HG02973 (cell line): ENCODE measurements at regions not wholly inside any gene's neighbourhood (a gene's known extent, or its start where the extent isn't known, plus 50 kb on each side); places are given as distances from the start of the nearest gene placed in this dataset.
"Not testable (repeated sequence)": the region's sequence is repeated elsewhere in the genome, so short reads cannot be mapped to it uniquely, and the experiment has no call there.

Source experiments
- ATAC-seq: cut with Tn5 transposase; IDR thresholded peaks from one replicate; pipeline ENCODE4 v1.9.1; 2021; ENCODE audit warnings: moderate library complexity; ENCODE audit not compliant: unreplicated experiment

DNA sequence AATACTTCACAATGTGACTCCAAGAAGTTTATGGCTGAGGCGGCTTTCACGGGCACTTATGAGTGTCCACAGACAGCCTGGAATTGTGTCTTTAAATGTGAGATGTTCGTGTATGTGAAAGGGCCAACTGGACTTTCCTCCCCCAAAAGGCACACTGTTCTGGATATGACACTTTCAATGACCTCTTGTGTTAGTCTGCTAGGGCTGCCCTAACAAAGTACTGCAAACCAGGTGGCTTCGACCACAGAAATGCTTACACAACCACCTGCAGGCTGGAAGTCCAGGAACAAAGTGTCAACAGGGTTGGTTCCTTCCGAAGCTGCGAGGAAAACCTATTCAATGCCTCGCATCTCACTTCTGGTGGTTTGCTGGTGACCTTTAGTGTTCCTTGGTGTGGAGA lies 281.7 kb downstream of the ANAPC1 start:
- ATAC-seq, result not testable (repeated sequence)

DNA sequence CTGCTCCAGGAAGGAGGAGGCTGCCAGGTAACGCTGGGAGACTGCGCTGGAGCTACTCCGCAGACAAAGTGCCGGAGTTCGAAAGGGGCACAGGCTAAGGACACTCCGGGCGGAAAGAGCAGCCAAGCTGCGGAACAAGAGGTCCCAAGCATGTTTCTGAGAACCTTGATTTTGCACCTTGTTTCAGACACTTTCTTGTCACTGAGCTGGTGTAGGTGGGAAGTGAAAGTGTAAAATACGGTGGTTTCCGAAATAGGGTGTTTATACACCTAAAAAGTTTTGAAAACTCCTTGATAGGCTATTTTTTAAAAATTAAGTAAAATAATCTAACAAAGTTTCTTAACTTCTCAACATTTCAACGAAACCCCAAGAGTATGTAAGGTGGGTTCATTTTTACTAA lies 278.2 kb downstream of the ANAPC1 start:
- not testable (repeated sequence) for ATAC-seq

DNA sequence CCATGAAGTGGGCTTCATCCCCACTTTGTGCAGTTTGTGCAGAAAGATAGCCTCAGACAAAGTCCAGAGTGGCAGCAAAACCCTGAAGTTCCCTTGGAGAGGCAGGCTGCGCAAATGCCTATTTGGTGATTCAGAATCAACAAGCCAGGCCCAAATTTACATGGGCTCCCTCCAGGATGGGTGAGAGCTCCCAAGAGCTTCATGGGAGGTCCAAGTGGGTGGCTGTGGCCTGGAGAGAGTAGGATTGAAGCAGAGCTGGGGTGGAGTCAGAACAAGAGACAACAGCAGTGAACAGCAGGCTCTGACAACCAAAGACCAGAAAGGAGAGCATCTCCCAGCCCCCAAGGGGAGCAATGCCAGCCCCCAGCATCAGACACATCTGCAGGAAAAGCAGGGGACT lies 277.4 kb downstream of the ANAPC1 start:
- ATAC-seq, result not testable (repeated sequence)

DNA sequence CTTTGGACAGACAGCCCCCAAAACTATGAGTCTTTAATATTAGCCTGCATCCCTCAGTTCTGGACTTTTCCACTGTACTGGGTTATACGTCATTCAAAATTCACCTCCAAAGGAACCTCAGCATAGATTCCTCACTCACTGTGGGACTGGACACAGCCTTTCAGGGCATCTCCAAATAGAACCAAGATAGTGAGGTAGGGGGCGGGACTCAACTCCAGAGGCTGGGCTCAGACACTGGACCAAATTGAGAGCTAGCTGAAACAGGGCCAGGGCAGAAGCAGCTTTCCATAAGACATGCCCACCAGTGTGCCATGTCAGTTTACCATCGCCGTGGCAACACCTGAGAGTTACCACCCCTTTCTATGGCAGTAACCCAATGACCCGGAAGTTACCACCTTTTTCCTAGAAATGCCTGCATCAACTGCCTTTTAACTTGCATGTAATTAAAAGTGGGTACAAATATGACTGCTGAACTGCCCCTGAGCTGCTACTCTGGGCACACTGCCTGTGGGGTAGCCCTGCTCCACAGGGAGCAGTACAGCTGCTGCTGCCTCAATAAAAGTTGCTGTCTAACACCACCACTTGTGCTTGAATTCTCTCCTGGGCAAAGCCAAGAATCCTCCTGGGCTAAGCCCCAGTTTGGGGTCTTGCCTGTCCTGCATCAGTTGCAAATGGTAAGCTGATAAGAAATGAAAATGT lies 274.7 kb downstream of the ANAPC1 start:
- ATAC-seq, result not testable (repeated sequence)

DNA sequence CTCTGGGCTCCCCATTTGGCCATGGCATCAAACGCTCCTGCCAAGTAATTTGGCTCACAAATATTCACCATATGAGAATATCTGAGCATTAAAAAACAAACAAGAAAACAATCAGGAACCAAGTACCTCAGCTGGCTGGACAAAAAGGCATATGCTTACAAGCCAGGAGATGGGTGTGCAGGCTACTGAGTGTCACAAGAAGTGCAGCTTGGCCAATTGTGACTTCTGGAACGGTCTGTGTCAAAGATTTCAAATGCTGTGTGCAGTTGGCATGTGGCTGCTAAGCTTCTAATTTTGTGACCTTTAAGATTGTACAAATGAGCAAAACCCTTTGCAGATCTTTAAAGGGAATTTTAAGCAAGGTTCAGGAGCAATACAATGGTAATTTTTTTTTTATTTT lies 274.0 kb downstream of the ANAPC1 start:
- not testable (repeated sequence) for ATAC-seq

DNA sequence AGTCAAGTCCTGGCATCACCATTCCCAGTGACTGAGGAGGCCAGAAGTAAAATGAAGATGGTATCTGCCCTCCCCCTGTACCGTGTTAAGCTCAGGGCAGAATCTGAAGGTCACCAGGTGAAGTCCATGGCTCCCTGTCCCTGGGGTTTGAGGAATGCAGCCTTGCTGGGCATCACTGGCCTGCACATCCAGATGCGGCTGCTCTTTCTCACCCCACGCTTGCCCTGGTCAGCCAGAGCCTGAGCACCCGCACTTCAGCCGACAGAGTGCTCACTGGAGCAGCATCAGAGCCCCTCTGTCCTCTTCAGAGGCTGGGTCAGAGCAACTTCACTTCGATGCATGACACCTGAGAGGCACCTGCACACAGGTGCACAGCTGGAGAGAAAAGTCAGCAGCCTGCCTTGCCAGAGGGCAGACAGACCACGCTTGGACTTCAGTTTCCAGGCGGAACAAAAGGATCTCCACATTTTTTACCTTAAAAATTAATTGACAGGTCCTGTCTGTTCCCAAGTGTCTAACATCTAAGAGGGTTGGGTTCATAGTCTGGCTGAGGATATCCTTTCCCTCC lies 267.3 kb downstream of the ANAPC1 start:
- no peak for ATAC-seq

DNA sequence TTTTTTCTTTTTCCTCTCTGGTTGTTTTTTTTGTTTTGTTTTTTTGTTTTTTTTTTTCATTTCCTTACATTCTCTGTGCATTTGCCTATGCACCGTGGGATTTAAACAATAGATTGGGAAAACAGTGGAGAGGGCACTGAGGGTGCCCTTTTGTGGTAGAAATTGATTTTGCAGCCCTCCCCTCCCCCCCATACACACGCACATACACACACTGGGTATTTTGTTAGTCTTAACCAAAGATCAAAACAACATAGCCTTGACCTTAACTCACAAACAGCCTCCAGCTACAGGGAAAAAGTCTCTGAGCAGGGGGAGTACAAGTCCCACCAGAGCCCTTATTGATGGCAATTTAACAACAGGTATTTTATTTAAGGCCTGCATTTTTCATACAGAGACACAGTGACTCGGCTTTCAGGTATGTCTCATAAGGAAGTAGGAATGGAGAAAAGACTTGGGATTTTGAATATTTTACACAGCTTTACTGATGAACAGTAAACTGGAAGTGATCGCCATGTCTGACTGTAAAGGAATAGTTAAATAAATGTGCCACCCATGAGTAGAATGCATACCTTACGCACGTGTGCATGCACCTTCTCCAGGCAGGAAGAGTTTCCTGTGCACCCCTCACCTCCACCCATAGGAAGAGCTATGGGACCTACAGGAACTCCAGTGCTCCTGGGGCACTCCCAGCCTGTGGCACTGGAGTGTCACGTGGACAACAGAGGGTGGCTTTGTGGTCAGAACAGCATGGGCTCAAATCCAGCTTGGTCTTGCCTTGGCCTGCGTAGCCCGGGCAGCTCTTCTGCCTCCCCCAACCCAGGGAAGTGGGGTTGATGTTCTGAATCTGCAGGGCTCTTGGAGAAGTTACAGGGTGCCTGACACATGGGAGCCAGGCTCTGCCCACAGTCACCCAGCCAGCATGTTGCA lies 266.4 kb downstream of the ANAPC1 start:
- no peak for ATAC-seq

DNA sequence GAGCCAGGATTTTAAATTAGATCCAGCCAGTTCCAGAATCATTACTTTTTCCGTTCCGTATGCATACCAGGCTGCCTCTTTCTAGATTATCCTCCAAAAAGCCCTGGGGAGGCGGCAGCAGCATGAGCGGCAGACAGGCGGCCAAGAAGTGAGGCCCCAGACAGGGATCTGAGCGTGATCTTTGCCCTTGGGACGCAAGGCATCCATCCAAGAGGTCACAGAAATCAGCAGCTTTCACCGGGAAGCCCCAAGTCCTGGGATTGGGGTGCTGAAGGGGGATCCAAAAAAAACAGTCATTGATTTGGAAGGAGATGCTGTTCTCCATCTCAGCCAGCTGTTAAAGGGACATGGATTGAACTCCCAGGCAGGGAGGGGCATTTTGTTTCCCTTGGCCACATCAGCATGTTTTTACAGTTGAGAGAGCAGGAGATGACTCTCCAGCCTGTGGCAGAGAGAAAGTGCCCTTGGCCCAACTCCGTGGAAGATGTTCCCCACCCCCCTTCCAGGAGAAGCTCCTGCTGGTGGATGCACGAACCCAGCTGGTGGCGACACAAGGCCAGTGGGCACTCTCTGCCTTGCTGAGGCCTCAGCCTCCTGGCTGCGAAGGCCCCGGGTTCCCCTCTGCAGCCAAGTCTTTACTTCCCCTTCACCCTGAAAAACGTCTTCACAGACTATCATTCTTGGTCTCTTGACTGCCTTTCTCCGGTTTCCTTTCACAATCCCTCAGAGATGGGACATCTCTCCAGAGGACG lies 265.6 kb downstream of the ANAPC1 start:
- ATAC-seq, result no peak

DNA sequence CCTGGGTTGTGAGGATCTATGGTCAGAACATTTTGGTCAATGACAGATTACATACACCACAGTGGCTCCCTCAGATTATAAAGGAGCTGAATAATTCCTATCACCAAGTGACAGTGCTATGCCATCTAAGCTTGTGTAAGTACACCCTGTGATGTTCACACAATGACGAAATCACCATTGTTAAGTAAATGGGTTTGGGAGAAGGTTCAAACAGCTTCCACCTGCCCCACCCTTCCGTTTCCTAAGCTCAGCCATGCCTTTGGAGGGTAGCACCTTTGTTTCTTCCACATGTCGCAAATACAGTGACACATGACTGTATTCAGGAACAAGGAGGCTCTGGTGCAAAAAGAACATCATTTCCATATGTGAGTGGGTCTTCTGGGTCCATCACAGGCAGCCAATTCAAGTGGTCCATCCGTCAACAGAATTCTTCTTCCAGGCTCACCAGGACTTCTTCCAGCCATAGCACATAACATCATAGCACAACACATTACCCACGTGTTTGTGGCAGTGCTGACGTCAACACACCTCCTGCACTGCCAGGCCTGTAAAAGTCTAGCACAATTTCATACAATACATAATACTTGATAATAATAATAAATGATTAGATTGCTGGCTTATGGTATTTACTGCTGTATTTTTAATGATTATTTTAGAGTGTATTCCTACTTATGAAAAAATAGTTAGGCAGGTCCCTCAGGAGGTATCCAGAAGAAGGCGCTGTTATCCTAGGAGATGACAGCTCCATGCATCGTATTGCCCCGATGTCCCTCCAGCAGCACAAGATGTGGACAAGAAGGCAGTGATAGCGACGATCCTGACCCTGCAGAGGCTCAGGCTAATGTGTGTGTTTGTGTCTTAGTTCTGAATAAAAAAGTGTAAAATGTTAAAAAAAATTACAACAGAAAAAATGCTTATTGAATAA lies 264.8 kb downstream of the ANAPC1 start:
- no peak for ATAC-seq

DNA sequence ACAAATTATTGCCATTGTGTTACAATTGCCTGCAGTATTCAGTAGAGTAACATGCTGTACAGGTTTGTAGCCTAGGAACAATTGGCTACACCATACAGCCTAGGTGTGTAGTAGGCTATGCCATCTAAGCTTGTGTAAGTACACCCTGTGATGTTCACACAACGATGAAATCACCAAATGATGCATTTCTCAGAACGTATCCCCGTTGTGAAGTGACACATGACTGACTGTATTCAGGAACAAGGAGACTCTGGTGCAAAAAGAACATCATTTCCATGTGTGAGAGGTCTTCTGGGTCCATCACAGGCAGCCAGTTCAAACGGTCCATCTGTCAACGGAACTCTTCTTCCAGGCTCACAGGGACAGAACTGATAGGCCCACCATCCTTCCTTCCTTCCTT lies 263.7 kb downstream of the ANAPC1 start:
- no peak for ATAC-seq

DNA sequence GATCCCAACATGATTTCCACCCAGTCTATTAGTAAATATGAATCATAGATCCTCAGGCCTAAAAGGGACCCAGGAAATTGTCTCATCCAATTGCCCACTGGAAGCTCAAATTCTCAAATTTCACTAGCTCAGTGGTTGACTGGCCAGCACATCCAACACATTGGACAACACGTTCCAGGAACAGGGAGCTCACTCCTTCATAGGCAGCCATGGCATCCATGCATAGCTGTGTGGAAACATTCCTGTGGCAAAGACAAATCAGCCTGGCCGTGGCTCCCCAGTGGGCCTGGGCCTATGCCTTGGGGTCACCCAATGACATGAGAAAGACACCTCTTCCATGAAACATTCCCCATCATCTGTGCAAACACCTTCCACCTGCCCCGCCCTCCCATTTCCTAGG lies 261.1 kb downstream of the ANAPC1 start:
- no peak for ATAC-seq

DNA sequence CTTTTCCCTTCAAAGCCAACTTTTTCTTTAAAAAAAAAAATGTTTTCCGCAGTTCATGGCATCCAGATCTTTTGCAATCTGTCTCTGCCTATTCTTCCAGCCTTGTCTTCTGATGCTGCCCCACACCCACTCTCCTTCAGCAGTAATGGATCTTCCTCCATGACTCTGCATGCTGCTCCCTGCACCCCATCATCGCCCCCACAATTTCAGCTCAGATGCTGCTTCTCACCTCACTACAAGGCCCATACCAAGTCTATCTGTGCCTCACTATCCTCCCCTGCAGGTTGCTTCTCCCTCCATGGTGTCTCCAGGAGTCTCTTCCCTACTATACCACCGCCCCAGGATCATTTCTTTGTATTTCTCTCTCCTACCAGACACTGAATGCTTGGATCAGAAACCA lies 260.6 kb downstream of the ANAPC1 start:
- ATAC-seq, result no peak

DNA sequence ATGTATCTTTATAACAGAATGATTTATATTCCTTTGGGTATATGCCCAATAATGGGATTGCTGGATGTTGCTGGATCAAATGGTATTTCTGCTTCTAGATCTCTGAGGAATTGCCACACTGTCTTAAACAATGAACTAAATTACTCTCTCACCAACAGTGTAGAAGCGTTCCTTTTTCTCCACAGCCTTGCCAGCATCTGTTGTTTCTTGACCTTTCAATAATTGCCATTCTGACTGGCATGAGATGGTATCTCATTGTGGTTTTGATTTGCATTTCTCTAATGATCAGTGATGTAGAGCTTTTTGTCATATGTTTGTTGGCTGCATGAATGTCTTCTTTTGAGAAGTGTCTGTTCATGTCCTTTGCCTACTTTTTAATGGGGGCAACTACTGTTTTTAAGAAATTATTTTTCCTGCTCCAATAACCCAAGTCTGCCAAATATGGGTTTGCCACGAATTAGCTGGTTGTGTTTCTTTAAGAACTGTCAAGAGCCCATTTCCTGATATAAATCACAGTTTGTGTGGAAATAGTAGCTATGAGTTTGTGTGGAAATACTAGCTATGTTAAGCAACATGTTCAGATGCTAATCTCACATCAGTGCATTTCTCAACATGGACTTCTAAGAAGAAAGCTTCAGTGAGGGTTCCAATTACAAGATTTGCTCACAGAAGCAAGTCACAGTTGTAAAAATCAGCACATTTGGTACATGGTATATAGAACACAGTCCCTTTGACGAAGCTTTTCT lies 259.4 kb downstream of the ANAPC1 start:
- ATAC-seq, result no peak

DNA sequence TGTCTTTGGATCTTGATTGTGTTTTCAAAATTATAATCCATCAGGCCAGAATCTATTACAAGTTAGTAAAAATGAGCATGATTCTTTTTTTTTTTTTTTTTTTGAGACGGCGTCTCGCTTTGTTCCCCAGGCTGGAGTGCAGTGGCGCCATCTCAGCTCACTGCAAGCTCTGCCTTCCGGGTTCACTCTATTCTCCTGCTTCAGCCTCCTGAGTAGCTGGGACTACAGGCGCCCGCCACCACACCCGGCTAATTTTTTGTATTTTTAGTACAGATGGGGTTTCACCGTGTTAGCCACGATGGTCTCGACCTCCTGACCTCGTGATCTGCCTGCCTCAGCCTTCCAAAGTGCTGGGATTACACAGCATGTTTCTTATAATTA lies 258.8 kb downstream of the ANAPC1 start:
- not testable (repeated sequence) for ATAC-seq

DNA sequence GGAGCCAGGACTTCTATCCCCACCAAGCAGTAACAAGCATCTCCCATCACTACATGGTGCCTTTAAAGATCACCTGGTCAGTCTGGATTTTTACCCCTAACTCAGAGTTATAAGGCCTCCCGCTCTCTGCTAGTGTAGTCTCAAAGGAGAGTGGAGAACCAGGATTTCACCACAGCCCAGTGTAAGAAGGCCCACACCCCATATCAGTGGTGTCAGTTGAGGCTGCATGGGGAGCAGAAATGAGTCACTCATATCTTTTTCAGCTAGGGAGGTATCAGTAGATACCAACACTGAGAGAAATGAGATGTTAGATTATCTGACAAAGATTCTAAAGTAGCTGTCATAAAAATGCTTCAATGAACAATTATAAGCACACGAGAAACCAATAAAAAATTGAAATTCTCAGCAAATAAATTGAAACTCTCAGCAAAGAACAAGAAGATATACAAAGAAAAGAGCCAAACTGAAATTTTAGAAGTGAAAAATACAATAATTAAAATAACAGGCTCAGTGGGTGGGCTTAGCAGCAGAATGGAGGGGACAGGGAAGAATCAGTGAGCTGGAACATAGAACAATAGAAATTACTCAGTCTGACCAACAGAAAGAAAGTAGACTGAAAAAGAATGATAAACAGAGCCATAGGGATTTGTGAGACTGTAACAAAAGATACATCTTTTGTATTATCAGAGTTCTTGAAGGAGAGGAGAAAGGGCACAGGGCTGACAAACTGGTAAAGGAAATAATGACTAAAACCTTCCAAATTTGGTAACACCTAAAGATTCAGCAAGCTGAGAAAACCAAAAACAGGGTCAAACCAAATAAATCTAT lies 257.7 kb downstream of the ANAPC1 start:
- no peak for ATAC-seq

DNA sequence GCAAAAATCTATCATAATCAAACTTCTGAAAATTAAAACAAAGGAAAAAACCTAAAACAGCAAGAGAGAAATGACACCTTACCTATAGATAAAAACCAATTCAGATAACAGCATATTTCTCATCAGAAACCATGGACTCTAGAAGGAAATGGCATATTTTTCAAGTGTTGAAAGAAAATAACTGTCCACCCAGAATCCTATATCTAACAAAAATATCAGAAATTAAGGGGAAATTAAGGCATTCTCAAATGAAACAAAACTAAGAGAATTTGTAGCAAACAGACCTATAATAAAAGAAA lies 257.2 kb downstream of the ANAPC1 start:
- no peak for ATAC-seq

DNA sequence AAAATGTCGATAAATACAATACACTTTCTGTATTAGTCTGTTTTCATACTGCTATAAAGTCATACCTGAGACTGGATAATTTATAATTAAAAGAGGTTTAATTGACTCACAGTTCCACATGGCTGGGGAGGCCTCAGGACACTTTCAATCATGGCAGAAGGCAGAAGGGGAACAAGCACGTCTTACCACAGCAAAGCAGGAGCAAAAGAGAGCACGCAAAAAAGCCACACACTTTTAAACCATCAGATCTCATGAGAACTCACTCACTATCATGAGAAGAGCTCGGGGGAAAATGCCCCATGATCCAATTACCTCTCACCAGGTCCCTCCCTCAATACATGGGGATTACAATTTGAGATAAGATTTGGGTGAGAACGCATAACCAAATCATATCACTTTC lies 256.7 kb downstream of the ANAPC1 start:
- ATAC-seq, result no peak

DNA sequence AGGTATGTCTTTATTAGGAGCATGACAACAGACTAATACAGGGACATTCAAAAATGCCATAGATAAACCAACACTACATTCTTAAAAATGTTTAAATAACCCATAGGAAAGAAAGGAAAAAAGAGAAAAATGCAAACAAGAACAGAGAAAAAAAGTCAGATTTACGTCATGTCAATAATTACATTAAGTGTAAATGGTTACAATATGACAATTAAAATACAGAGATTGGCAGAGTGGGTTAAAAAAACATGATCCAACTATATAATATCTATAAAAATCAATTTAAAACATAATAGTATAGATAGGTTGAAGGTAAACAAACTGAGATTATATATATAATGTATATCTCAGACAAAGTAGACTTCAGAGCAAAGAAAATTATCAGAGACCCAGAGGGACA lies 255.8 kb downstream of the ANAPC1 start:
- ATAC-seq, result no peak

DNA sequence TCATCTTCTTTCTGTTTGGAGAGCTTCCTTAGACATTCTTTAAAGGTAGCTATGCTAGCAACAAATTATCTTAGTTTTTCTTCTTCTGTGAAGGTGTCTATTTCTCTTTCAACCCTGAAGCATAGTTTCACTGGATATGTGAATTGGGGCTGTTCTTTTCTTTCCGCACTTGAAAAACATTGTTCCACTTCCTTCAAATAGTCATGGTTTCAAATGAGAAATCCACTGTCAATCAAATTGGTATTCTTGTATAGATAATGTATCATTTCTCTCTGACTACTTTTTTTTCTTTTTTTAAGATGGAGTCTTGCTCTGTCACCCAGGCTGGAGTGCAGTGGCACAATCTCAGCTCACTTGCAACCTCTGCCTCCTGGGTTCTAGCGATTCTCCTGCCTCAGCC lies 254.0 kb downstream of the ANAPC1 start:
- ATAC-seq, result no peak
